Upper lobe of right lung (tissue), 1 donor: ENCODE measurements at regions not wholly inside any gene's neighbourhood (a gene's known extent, or its start where the extent isn't known, plus 50 kb on each side); places are given as distances from the start of the nearest gene placed in this dataset.

Experiments
- ATAC-seq: fragments of 200-7000 bp; cut with Tn5 transposase; one replicate; pipeline ENCODE4 v1.9.1; 2020; ENCODE audit warnings: mild to moderate bottlenecking, moderate library complexity
- DNase-seq: peaks from one replicate; pipeline ENCODE4 v3.0.0-alpha.2; 2020
- H3K27ac ChIP-seq: fragments of 200-600 bp; one replicate; pipeline ENCODE4 v1.8.0; 2022
- H3K27me3 ChIP-seq: fragments of 200-600 bp; one replicate; pipeline ENCODE4 v1.8.0; 2022; ENCODE audit warnings: mild to moderate bottlenecking
- H3K36me3 ChIP-seq: fragments of 200-600 bp; one replicate; pipeline ENCODE4 v1.8.0; 2022
- H3K4me1 ChIP-seq: fragments of 200-600 bp; one replicate; pipeline ENCODE4 v1.8.0; 2022
- H3K4me3 ChIP-seq: fragments of 200-600 bp; one replicate; pipeline ENCODE4 v1.8.0; 2022; ENCODE audit warnings: mild to moderate bottlenecking
- H3K9me3 ChIP-seq: fragments of 200-600 bp; one replicate; pipeline ENCODE4 v1.8.0; 2022
- intact Hi-C: fragments of 100-400 bp; cut with DNase I; formaldehyde crosslinking; loops from one replicate; pipeline ENCODE4 v1.11.0; 2022
- TF ChIP-seq, protein P1 (sequence below): fragments of 200-600 bp; IDR thresholded peaks from one replicate; pipeline ENCODE4 v1.8.0; 2022; ENCODE audit warnings: antibody characterized with exemption
- donor health status: DM: no; HTN: yes; CAD: no; lungs with severe emphysema.

DNA sequence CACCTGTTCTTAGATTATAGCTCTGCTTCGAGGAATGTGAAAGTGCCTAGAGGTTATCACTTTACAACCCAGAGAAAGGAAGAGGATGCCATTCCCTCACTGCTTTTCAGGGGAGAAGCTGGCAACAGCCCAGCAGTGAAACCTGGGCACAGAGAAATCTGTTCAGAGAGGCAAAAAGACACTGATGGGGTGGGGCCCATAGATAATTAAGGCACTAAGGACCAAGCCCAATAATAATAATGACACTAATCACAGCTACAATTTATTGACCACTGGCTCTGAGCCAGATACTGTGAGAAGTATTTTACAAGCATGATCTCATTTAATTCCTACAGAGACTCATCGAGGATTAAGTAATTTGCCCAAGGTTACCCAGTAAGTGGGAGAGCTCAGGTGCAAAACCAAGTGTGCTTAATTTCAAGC lies 168.3 kb downstream of the PIK3R1 start:
- intact Hi-C loops, result no loop called here
- no peak overlapping the region for H3K4me3 ChIP-seq

DNA sequence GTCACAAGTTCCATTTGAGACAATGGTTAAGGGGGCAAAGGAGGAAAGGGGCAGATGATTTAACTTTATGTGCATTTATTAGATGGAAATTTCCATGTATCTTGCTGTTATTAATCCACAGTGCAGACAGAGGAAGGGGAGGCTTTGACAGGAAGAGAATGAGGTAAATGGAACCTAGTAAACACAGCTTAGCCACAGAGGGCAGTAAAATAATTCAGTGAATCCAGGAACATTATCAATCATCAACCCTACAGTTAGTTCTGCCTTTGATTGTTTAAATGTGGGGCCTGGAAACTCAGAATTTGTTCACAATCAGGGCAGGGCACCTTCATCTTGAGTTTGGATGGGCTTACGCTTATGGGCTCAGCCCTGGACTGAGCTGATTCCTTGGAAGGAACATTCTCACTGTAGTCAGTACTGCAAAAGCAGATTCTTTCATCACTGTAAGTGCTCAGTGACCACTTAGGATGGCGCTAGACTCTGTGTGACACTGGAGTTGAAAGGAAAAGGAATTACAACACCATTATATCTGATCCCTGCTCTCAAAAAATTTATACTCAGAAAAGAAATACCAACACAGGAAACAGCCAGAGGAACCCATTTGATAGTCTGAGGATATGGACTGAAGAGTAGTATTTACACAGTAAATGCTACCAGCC lies 169.5 kb downstream of the PIK3R1 start:
- H3K4me3 ChIP-seq, result no peak overlapping the region
- intact Hi-C loops, result no loop called here
- DNase-seq (no peak), ATAC-seq (no peak)
- TF ChIP-seq, protein P1, sequence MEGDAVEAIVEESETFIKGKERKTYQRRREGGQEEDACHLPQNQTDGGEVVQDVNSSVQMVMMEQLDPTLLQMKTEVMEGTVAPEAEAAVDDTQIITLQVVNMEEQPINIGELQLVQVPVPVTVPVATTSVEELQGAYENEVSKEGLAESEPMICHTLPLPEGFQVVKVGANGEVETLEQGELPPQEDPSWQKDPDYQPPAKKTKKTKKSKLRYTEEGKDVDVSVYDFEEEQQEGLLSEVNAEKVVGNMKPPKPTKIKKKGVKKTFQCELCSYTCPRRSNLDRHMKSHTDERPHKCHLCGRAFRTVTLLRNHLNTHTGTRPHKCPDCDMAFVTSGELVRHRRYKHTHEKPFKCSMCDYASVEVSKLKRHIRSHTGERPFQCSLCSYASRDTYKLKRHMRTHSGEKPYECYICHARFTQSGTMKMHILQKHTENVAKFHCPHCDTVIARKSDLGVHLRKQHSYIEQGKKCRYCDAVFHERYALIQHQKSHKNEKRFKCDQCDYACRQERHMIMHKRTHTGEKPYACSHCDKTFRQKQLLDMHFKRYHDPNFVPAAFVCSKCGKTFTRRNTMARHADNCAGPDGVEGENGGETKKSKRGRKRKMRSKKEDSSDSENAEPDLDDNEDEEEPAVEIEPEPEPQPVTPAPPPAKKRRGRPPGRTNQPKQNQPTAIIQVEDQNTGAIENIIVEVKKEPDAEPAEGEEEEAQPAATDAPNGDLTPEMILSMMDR, result no peak
- peaks cover 8% of the 10 kb centered on the region for H3K4me1 ChIP-seq
- H3K36me3 ChIP-seq, result no peaks in the 10 kb centered on the region
- no peak overlapping the region for H3K27ac ChIP-seq
- H3K27me3 ChIP-seq, result no peaks in the 10 kb centered on the region
- H3K9me3 ChIP-seq, result no peaks in the 10 kb centered on the region

More for the DNA sequence above, 168.3 kb downstream of the PIK3R1 start:
- TF ChIP-seq, protein P1, result no peak
- H3K36me3 ChIP-seq, result no peaks in the 10 kb centered on the region
- no peaks in the 10 kb centered on the region for H3K27me3 ChIP-seq
- ATAC-seq, result no peak
- H3K27ac ChIP-seq, result no peak overlapping the region
- no peaks in the 10 kb centered on the region for H3K9me3 ChIP-seq
- peaks cover 12% of the 10 kb centered on the region for H3K4me1 ChIP-seq
- DNase-seq, result no peak

DNA sequence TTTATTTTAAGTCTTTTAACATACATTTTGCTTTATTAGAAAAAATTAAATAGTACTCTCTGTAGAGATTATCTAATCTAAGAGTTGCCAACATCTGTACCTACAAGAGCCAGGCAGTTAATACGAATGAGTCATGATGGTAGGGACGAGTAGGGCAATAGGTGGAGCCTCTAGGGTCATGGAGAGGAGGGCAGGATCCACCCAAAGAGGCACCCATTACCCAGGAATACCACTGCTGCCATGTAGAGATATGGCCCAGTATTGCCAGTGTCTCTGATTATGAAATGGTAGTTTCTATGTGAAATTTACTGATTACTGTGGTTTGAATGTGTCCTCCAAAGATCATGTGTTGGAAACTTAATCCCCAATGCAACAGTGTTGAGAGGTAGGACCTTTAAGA lies 170.4 kb downstream of the PIK3R1 start:
- intact Hi-C loops, result no loop called here
- TF ChIP-seq, protein P1, result no peak
- Histone ChIP-seq H3K4me1 (peaks cover 6% of the 10 kb centered on the region), H3K9me3 (no peaks in the 10 kb centered on the region), H3K36me3 (no peaks in the 10 kb centered on the region), H3K27me3 (no peaks in the 10 kb centered on the region), H3K4me3 (no peak overlapping the region), H3K27ac (no peak overlapping the region)
- no peak for DNase-seq
- ATAC-seq, result no peak

DNA sequence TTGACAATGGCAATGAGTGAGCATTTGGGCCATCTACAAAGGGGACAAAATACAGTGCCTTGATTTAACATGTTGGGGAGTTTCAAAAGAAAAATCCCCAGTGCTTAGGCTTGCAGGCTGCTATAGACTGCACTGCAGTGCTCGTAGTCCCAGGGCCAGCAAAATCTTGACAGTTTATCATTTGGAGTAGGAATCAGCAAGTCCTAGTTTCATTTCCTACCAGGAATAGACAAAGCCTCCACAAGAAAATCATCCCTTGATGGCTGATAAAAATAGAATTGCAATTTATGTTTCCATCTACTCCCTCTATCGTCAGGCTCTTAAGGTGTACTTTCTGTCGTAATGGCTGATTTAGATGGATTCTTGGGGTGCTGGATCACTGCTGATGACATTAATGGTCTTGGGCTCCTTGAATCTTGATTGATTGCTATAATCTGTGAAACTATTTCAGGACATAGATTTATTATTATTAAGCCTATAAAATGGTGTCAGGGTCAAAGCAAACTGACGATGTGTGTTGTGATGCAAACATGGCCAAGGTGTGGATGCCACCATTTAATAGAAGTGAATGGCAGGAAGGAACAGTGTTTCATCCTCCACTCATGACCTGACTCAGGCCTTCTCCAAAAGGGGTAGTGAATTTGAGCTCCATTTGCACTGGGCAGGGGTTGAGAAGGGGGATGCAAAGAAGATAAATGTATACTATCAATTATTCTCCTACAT lies 171.7 kb downstream of the PIK3R1 start:
- Histone ChIP-seq H3K27me3 (no peaks in the 10 kb centered on the region), H3K27ac (no peak overlapping the region), H3K36me3 (no peaks in the 10 kb centered on the region), H3K4me1 (no peaks in the 10 kb centered on the region), H3K9me3 (no peaks in the 10 kb centered on the region), H3K4me3 (no peak overlapping the region)
- no peak for DNase-seq
- intact Hi-C loops, result no loop called here
- no peak for ATAC-seq
- TF ChIP-seq, protein P1, result no peak

DNA sequence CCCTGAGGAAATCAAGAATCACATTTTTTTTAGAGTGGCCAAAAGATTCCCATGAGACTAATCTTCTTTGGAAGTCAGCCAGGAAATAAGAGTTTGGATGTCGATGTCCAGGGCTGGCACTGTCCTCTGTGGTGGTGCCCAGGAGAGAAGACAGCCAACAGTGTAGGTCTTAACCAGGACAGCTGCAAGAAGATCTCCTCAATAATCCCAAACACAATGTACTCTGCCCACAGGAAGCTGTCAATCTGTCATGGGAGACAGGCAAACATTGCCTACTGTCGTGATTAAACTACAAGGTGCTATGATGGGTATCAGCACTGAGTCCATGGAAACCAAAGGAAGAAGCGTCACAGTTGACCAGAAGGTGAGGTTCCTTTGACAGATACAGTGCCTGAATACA lies 174.1 kb downstream of the PIK3R1 start:
- H3K9me3 ChIP-seq, result no peaks in the 10 kb centered on the region
- TF ChIP-seq, protein P1, result no peak
- no peaks in the 10 kb centered on the region for H3K36me3 ChIP-seq
- no peak for DNase-seq
- no peaks in the 10 kb centered on the region for H3K27me3 ChIP-seq
- H3K4me3 ChIP-seq, result no peak overlapping the region
- no peak overlapping the region for H3K27ac ChIP-seq
- intact Hi-C loops, result no loop called here
- no peaks in the 10 kb centered on the region for H3K4me1 ChIP-seq
- no peak for ATAC-seq
